ENCODE measurements at regions not wholly inside any gene's neighbourhood (a gene's known extent, or its start where the extent isn't known, plus 50 kb on each side); places are given as distances from the start of the nearest gene placed in this dataset.

- no peak for DNase-seq (ENCODE audit: low read depth)
Measured at GRCh38 chr10:130997267-130998045, 314.1 kb downstream of the TCERG1L start.

GRCh38 chr10:130998046-130998435 lies 313.5 kb downstream of the TCERG1L start:
- DNase-seq (ENCODE audit: low read depth) = no peak

- no peak for DNase-seq (ENCODE audit: low read depth)
Measured at GRCh38 chr10:130998642-130999041, 312.9 kb downstream of the TCERG1L start.

- DNase-seq (ENCODE audit: low read depth) = no peak
Measured at GRCh38 chr10:130999376-131000202, 311.9 kb downstream of the TCERG1L start.

GRCh38 chr10:131000244-131000643 lies 311.3 kb downstream of the TCERG1L start:
- DNase-seq (ENCODE audit: low read depth) = no peak

GRCh38 chr10:131000743-131001142 lies 310.8 kb downstream of the TCERG1L start:
- DNase-seq (ENCODE audit: low read depth) = no peak

- DNase-seq (ENCODE audit: low read depth) = no peak
Measured at GRCh38 chr10:131001438-131001837, 310.1 kb downstream of the TCERG1L start.

- no peak for DNase-seq (ENCODE audit: low read depth)
Measured at GRCh38 chr10:131002031-131002861, 309.3 kb downstream of the TCERG1L start.

GRCh38 chr10:131003455-131003854 lies 308.1 kb downstream of the TCERG1L start:
- DNase-seq (ENCODE audit: low read depth) = no peak

- no peak for DNase-seq (ENCODE audit: low read depth)
Measured at GRCh38 chr10:131004276-131004675, 307.2 kb downstream of the TCERG1L start.

- no peak for DNase-seq (ENCODE audit: low read depth)
Measured at GRCh38 chr10:131006458-131007256, 304.9 kb downstream of the TCERG1L start.

GRCh38 chr10:131009791-131010190 lies 301.7 kb downstream of the TCERG1L start:
- DNase-seq (ENCODE audit: low read depth) = no peak

GRCh38 chr10:131010965-131011575 lies 300.5 kb downstream of the TCERG1L start:
- DNase-seq (ENCODE audit: low read depth) = no peak

- no peak for DNase-seq (ENCODE audit: low read depth)
Measured at GRCh38 chr10:131011936-131012640, 299.4 kb downstream of the TCERG1L start.

- no peak for DNase-seq (ENCODE audit: low read depth)
Measured at GRCh38 chr10:131012641-131012985, 298.9 kb downstream of the TCERG1L start.

- no peak for DNase-seq (ENCODE audit: low read depth)
Measured at GRCh38 chr10:131013281-131013912, 298.1 kb downstream of the TCERG1L start.

- DNase-seq (ENCODE audit: low read depth) = no peak
Measured at GRCh38 chr10:131014271-131014670, 297.2 kb downstream of the TCERG1L start.

GRCh38 chr10:131015271-131015670 lies 296.2 kb downstream of the TCERG1L start:
- no peak for DNase-seq (ENCODE audit: low read depth)

- DNase-seq (ENCODE audit: low read depth) = no peak
Measured at GRCh38 chr10:131016556-131016955, 295.0 kb downstream of the TCERG1L start.
